Endothelial cell of umbilical vein (primary cell): ENCODE measurements at regions not wholly inside any gene's neighbourhood (a gene's known extent, or its start where the extent isn't known, plus 50 kb on each side); places are given as distances from the start of the nearest gene placed in this dataset.

Source experiments
- BruUV-seq: library from RNA; stranded (reverse); fragments of 400-500 nt; replicated peaks from 2 replicates; lab custom pipeline; 2021; lab: Mats Ljungman, UMichigan
- CTCF ChIA-PET: fragments of 300-600, 350-600 bp; sonication (Branson Sonifier 250); formaldehyde crosslinking; loops from one replicate; lab custom pipeline; 2021; ENCODE audit warnings: antibody characterized with exemption, inconsistent platforms; lab: Charles Lee
- POLR2A ChIA-PET: fragments of 300-600, 350-600 bp; sonication (Branson Sonifier 250); formaldehyde crosslinking; loops from one replicate; lab custom pipeline; 2021; ENCODE audit warnings: antibody characterized with exemption, inconsistent platforms; lab: Charles Lee
- DNase-seq: peaks from one replicate; pipeline ENCODE4 v3.0.0-alpha.2; 2011; ENCODE audit warnings: low read depth, low spot score
- FAIRE-seq: peaks from 2 replicates; lab custom pipeline; 2011; peaks lifted over from hg19 to GRCh38; lab: Jason Lieb, UNC
- H2AFZ ChIP-seq: 2 replicates; pipeline ENCODE4 v1.6.0; 2012; ENCODE audit warnings: low read depth, low read length, control low read depth, inconsistent platforms
- H3K27ac ChIP-seq: 2 replicates; pipeline ENCODE4 v1.5.1; 2011; ENCODE audit warnings: low read depth, mild to moderate bottlenecking, control low read depth, low read length, moderate library complexity; ENCODE audit not compliant: insufficient read depth
- H3K27me3 ChIP-seq, 2 experiments: 2 replicates each; pipeline versions ENCODE4 v1.6.0 to v1.6.1; 2011; ENCODE audit warnings: low read length in 2 of 2, mixed read lengths in 1 of 2; ENCODE audit not compliant: control insufficient read depth in 2 of 2, insufficient read depth in 2 of 2
- H3K36me3 ChIP-seq, 2 experiments: 2 replicates in 1 of 2; 3 replicates in 1 of 2; pipeline ENCODE4 v1.5.1; 2011; ENCODE audit warnings: low read length in 2 of 2, mild to moderate bottlenecking in 1 of 2, moderate library complexity in 1 of 2; ENCODE audit not compliant: control insufficient read depth in 2 of 2, insufficient read depth in 2 of 2; ENCODE audit errors: extremely low read depth in 1 of 2
- H3K4me1 ChIP-seq: 3 replicates; pipeline ENCODE4 v1.5.1; 2011; ENCODE audit warnings: mild to moderate bottlenecking, low read length; ENCODE audit not compliant: control insufficient read depth, insufficient read depth; ENCODE audit errors: extremely low read depth
- H3K4me2 ChIP-seq: 2 replicates; pipeline ENCODE4 v1.6.1; 2011; ENCODE audit warnings: low read length, control low read depth, mixed read lengths; ENCODE audit not compliant: insufficient read depth
- H3K4me3 ChIP-seq, 3 experiments: fragments of 200-600 bp in 1 of 3; sonication (generic), shearing (Covaris generic) in 1 of 3; replicated peaks in 1 of 3; 2 replicates each; pipeline ENCODE4 v1.5.1; 2011 to 2016; ENCODE audit warnings: control low read depth in 3 of 3, low read length in 3 of 3, mild to moderate bottlenecking in 2 of 3, inconsistent platforms in 1 of 3, low read depth in 1 of 3, moderate library complexity in 1 of 3; ENCODE audit not compliant: insufficient read depth in 1 of 3
- H3K79me2 ChIP-seq: 2 replicates; pipeline ENCODE4 v1.6.0; 2012; ENCODE audit warnings: low read length, inconsistent platforms; ENCODE audit not compliant: control insufficient read depth, insufficient read depth
- H3K9ac ChIP-seq: replicated peaks from 2 replicates; pipeline ENCODE3; 2011; ENCODE audit warnings: low read length, control low read depth; ENCODE audit not compliant: insufficient read depth; ENCODE audit errors: extremely low read depth
- H3K9me1 ChIP-seq: replicated peaks from 3 replicates; pipeline ENCODE4 v1.6.0; 2011; ENCODE audit warnings: mild to moderate bottlenecking, low read length; ENCODE audit not compliant: control insufficient read depth, insufficient read depth; ENCODE audit errors: extremely low read depth
- H3K9me3 ChIP-seq: replicated peaks from 2 replicates; pipeline ENCODE4 v1.5.1; 2012; ENCODE audit warnings: low read length, inconsistent platforms; ENCODE audit not compliant: control insufficient read depth, insufficient read depth
- H4K20me1 ChIP-seq: replicated peaks from 2 replicates; pipeline ENCODE3; 2011; ENCODE audit warnings: mild to moderate bottlenecking, low read length; ENCODE audit not compliant: control insufficient read depth, insufficient read depth; ENCODE audit errors: extremely low read depth
- CTCF ChIP-seq, 2 donors: IDR thresholded peaks; 1 replicate in 1 of 2; 2 replicates in 1 of 2; pipeline ENCODE4 v1.5.1; 2011; ENCODE audit warnings: low read length in 2 of 2, mild to moderate bottlenecking in 2 of 2, moderate library complexity in 2 of 2, control low read depth in 1 of 2, inconsistent platforms in 1 of 2, low read depth in 1 of 2; ENCODE audit not compliant: insufficient read depth in 1 of 2; ENCODE audit errors: extremely low read depth in 1 of 2
- FOS ChIP-seq: IDR thresholded peaks from 2 replicates; pipeline ENCODE4 v1.6.1; 2011; ENCODE audit warnings: mild to moderate bottlenecking, low read length, moderate library complexity, borderline replicate concordance; ENCODE audit not compliant: insufficient read depth
- GATA2 ChIP-seq: IDR thresholded peaks from 2 replicates; pipeline ENCODE4 v1.7.0; 2011; ENCODE audit warnings: low read depth, mild to moderate bottlenecking, moderate library complexity, mixed read lengths, low read length; ENCODE audit not compliant: insufficient read length, insufficient read depth
- JUN ChIP-seq: IDR thresholded peaks from 2 replicates; pipeline ENCODE4 v1.6.1; 2011; ENCODE audit warnings: borderline replicate concordance, low read depth; ENCODE audit not compliant: insufficient read length, insufficient read depth
- MAX ChIP-seq: IDR thresholded peaks from 2 replicates; pipeline ENCODE4 v1.6.1; 2011; ENCODE audit not compliant: insufficient read depth, insufficient read length
- MYC ChIP-seq: IDR thresholded peaks from one replicate; pipeline ENCODE4 v1.6.1; 2011; ENCODE audit warnings: mild to moderate bottlenecking, low read depth, low read length
- POLR2A ChIP-seq: IDR thresholded peaks from 2 replicates; pipeline ENCODE4 v1.6.1; 2012; ENCODE audit warnings: low read depth, mild to moderate bottlenecking, control low read depth, low read length
- POLR2AphosphoS5 ChIP-seq: IDR thresholded peaks from 2 replicates; pipeline ENCODE4 v1.6.1; 2012; ENCODE audit warnings: low read depth, mild to moderate bottlenecking, control low read depth, low read length, moderate library complexity; ENCODE audit not compliant: insufficient read depth
- dilution Hi-C: fragments of 300-500 bp; cut with MboI; formaldehyde crosslinking; loops from one replicate; pipeline ENCODE4 v1.15.0; 2019; ENCODE audit warnings: low sequenced_read_pairs; ENCODE audit not compliant: extremely low pct_ligation_motif_present
- intact Hi-C: fragments of 100-400 bp; cut with micrococcal nuclease; formaldehyde crosslinking; loops from one replicate; pipeline ENCODE4 v1.10.0; 2022

DNA sequence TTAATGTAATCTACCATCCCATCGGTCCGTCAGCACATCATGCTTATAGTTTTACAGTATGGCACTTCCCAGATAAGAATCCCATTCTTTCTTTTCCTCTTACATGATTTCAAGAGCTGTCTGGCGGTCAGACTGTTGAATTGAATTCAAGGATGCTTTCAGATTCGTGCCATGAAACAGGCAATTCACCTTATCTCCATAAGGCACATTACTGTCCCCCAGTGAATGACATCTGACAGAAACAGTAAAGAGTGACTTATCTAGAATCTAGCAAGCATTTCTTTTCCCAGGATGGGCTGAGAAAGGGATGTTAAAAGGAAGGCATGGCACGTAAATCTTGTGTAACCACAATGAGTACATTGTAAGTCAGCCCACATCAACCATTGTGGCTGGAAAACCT, 61.1 kb upstream of the SEM1 start:
- TF ChIP-seq MYC: no peak
- TF ChIP-seq FOS: no peak
- no peak for TF ChIP-seq MAX
- TF ChIP-seq POLR2A: no peak
- TF ChIP-seq POLR2AphosphoS5: no peak
- no peak for TF ChIP-seq JUN
- TF ChIP-seq CTCF (IDR thresholded peaks at IDR 0.05; ENCODE audit: extremely low read depth in 1 of 2, insufficient read depth in 1 of 2, low read depth in 1 of 2, low read length in 2 of 2): no peak
- TF ChIP-seq GATA2: no peak
- H3K4me1 ChIP-seq: no peaks in the 10 kb centered on the region
- CTCF ChIA-PET: no interaction called here

More for the DNA sequence above, 61.1 kb upstream of the SEM1 start:
- intact Hi-C loops: loop anchor here (10.0 kb wide), 1 partner anchor 856 kb away; no protein-coding TSS in a partner anchor
- no peak overlapping the region for H3K4me2 ChIP-seq
- no peak for FAIRE-seq
- POLR2A ChIA-PET: no interaction called here
- no peaks in the 10 kb centered on the region for H3K36me3 ChIP-seq
- no peak overlapping the region for H3K27ac ChIP-seq
- H4K20me1 ChIP-seq: no peaks in the 10 kb centered on the region
- H3K9me3 ChIP-seq: no peaks in the 10 kb centered on the region
- H3K9me1 ChIP-seq: no peaks in the 10 kb centered on the region
- dilution Hi-C loops: no loop called here
- H2AFZ ChIP-seq: no peak overlapping the region
- BruUV-seq: no TSS peak
- H3K27me3 ChIP-seq: peaks cover 0 to 3% of the 10 kb centered on the region in 2 experiments
- H3K9ac ChIP-seq: no peak overlapping the region
- DNase-seq: no peak
- H3K79me2 ChIP-seq: no peaks in the 10 kb centered on the region
- no peak overlapping the region for H3K4me3 ChIP-seq
